Neural cell (in vitro differentiated cells): ENCODE measurements at regions not wholly inside any gene's neighbourhood (a gene's known extent, or its start where the extent isn't known, plus 50 kb on each side); places are given as distances from the start of the nearest gene placed in this dataset.

Source experiments
- H2AFZ ChIP-seq: fragments of 200-600, 300-800 bp; sonication (generic), shearing (Covaris generic); 2 replicates; pipeline ENCODE4 v1.6.0; 2014; ENCODE audit warnings: low read depth, mild to moderate bottlenecking, antibody characterized with exemption, low read length, moderate library complexity
- H3F3A ChIP-seq: fragments of 200-600 bp; shearing (Covaris generic); 2 replicates; pipeline ENCODE4 v1.6.1; 2016; ENCODE audit warnings: mild to moderate bottlenecking, moderate library complexity, mixed read lengths, antibody characterized with exemption, low read length; ENCODE audit not compliant: insufficient read depth, poor library complexity, severe bottlenecking
- H3K27ac ChIP-seq: fragments of 200-600, 300-800 bp; sonication (generic), shearing (Covaris generic); 2 replicates; pipeline ENCODE4 v1.5.1; 2014; ENCODE audit warnings: mild to moderate bottlenecking, low read length, moderate library complexity
- H3K27me3 ChIP-seq: fragments of 300-800, 200-600 bp; sonication (generic), shearing (Covaris generic); 2 replicates; pipeline ENCODE4 v1.6.0; 2014; ENCODE audit warnings: mild to moderate bottlenecking, low read depth, low read length, moderate library complexity; ENCODE audit not compliant: insufficient read depth
- H3K36me3 ChIP-seq: fragments of 300-800, 200-600 bp; sonication (generic), shearing (Covaris generic); 2 replicates; pipeline ENCODE4 v1.5.1; 2014; ENCODE audit warnings: mild to moderate bottlenecking, antibody characterized with exemption, low read length, moderate library complexity; ENCODE audit not compliant: insufficient read depth
- H3K4me2 ChIP-seq: fragments of 300-800, 200-600 bp; sonication (generic), shearing (Covaris generic); 2 replicates; pipeline ENCODE4 v1.6.0; 2014; ENCODE audit warnings: mild to moderate bottlenecking, low read length
- H3K4me3 ChIP-seq: fragments of 300-800, 200-600 bp; sonication (generic), shearing (Covaris generic); 2 replicates; pipeline ENCODE4 v1.5.1; 2014; ENCODE audit warnings: mild to moderate bottlenecking, low read length, moderate library complexity
- H3K79me2 ChIP-seq: fragments of 200-600 bp; shearing (Covaris generic); replicated peaks from 2 replicates; pipeline ENCODE4 v1.6.0; 2014; ENCODE audit warnings: mild to moderate bottlenecking, low read length, moderate library complexity; ENCODE audit not compliant: insufficient read depth
- H3K9ac ChIP-seq: fragments of 300-800, 200-600 bp; sonication (generic), shearing (Covaris generic); 2 replicates; pipeline ENCODE4 v1.6.1; 2016; ENCODE audit warnings: mild to moderate bottlenecking, low read length, mixed read lengths
- H3K9me2 ChIP-seq: fragments of 200-600 bp; shearing (Covaris generic); 2 replicates; pipeline ENCODE4 v1.6.1; 2016; ENCODE audit warnings: mild to moderate bottlenecking, low read length, mixed read lengths; ENCODE audit not compliant: insufficient read depth
- H3K9me3 ChIP-seq: fragments of 200-600, 300-800 bp; sonication (generic), shearing (Covaris generic); 2 replicates; pipeline ENCODE4 v1.6.1; 2016; ENCODE audit warnings: mild to moderate bottlenecking, mixed run types, low read length, moderate library complexity, mixed read lengths
- H4K20me1 ChIP-seq: fragments of 200-600 bp; shearing (Covaris generic); 2 replicates; pipeline ENCODE4 v1.6.1; 2016; ENCODE audit warnings: mild to moderate bottlenecking, mixed run types; ENCODE audit not compliant: insufficient read depth
- CTCF ChIP-seq: fragments of 450-650 bp; IDR thresholded peaks from 2 replicates; pipeline ENCODE4 v1.5.1; 2014; ENCODE audit warnings: antibody characterized with exemption, mild to moderate bottlenecking, moderate library complexity; ENCODE audit not compliant: poor library complexity, severe bottlenecking
- EP300 ChIP-seq: fragments of 450-650 bp; conservative IDR thresholded peaks from 2 replicates; pipeline ENCODE4 v1.6.1; 2014; ENCODE audit warnings: antibody characterized with exemption, mild to moderate bottlenecking, moderate library complexity; ENCODE audit not compliant: poor library complexity, severe bottlenecking
- EZH2 ChIP-seq: fragments of 200-600, 300-800 bp; shearing (Covaris generic), sonication (generic); IDR thresholded peaks from 2 replicates; pipeline ENCODE4 v1.6.1; 2014; ENCODE audit warnings: antibody characterized with exemption, low read length, borderline replicate concordance, mild to moderate bottlenecking; ENCODE audit not compliant: insufficient read depth, poor library complexity, severe bottlenecking
- MXI1 ChIP-seq: fragments of 450-650 bp; conservative IDR thresholded peaks from 2 replicates; pipeline ENCODE4 v1.6.1; 2014; ENCODE audit warnings: antibody characterized with exemption, mild to moderate bottlenecking; ENCODE audit not compliant: poor library complexity, severe bottlenecking
- POLR2AphosphoS5 ChIP-seq: IDR thresholded peaks from 2 replicates; pipeline ENCODE4 v1.6.1; 2012
- RAD21 ChIP-seq: fragments of 450-650 bp; conservative IDR thresholded peaks from 2 replicates; pipeline ENCODE4 v1.6.1; 2014; ENCODE audit warnings: antibody characterized with exemption, mild to moderate bottlenecking, moderate library complexity
- SMC3 ChIP-seq: fragments of 450-650 bp; conservative IDR thresholded peaks from 2 replicates; pipeline ENCODE4 v1.6.1; 2014; ENCODE audit warnings: antibody characterized with exemption, mild to moderate bottlenecking, moderate library complexity; ENCODE audit not compliant: poor library complexity
- TAF1 ChIP-seq: IDR thresholded peaks from 2 replicates; pipeline ENCODE4 v1.6.1; 2012; ENCODE audit warnings: low read depth
- TF ChIP-seq, protein P1 (sequence below): IDR thresholded peaks from 2 replicates; pipeline ENCODE4 v1.6.1; 2012; ENCODE audit warnings: borderline replicate concordance

- H3K9ac ChIP-seq, result no peak overlapping the region
- no peak overlapping the region for H2AFZ ChIP-seq
- H3K79me2 ChIP-seq, result no peaks in the 10 kb centered on the region
- H4K20me1 ChIP-seq, result no peaks in the 10 kb centered on the region
- no peaks in the 10 kb centered on the region for H3K9me2 ChIP-seq
- no peaks in the 10 kb centered on the region for H3K27me3 ChIP-seq
- no peaks in the 10 kb centered on the region for H3F3A ChIP-seq
- no peaks in the 10 kb centered on the region for H3K36me3 ChIP-seq
- H3K4me3 ChIP-seq, result no peak overlapping the region
- H3K4me2 ChIP-seq, result no peak overlapping the region
- H3K27ac ChIP-seq, result no peak overlapping the region
- no peaks in the 10 kb centered on the region for H3K9me3 ChIP-seq
- TF ChIP-seq, protein P1, sequence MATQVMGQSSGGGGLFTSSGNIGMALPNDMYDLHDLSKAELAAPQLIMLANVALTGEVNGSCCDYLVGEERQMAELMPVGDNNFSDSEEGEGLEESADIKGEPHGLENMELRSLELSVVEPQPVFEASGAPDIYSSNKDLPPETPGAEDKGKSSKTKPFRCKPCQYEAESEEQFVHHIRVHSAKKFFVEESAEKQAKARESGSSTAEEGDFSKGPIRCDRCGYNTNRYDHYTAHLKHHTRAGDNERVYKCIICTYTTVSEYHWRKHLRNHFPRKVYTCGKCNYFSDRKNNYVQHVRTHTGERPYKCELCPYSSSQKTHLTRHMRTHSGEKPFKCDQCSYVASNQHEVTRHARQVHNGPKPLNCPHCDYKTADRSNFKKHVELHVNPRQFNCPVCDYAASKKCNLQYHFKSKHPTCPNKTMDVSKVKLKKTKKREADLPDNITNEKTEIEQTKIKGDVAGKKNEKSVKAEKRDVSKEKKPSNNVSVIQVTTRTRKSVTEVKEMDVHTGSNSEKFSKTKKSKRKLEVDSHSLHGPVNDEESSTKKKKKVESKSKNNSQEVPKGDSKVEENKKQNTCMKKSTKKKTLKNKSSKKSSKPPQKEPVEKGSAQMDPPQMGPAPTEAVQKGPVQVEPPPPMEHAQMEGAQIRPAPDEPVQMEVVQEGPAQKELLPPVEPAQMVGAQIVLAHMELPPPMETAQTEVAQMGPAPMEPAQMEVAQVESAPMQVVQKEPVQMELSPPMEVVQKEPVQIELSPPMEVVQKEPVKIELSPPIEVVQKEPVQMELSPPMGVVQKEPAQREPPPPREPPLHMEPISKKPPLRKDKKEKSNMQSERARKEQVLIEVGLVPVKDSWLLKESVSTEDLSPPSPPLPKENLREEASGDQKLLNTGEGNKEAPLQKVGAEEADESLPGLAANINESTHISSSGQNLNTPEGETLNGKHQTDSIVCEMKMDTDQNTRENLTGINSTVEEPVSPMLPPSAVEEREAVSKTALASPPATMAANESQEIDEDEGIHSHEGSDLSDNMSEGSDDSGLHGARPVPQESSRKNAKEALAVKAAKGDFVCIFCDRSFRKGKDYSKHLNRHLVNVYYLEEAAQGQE, result no peak
- TF ChIP-seq POLR2AphosphoS5 (no peak), TAF1 (no peak), SMC3 (no peak), EZH2 (no peak), MXI1 (no peak), RAD21 (no peak), CTCF (no peak), EP300 (no peak)
Measured at GRCh38 chr12:132393991-132394949, 64.9 kb upstream of the GALNT9 start.

- no peak for TF ChIP-seq POLR2AphosphoS5
- no peak for TF ChIP-seq EZH2
- TF ChIP-seq SMC3, result no peak
- no peak for TF ChIP-seq MXI1
- TF ChIP-seq, protein P1, result no peak
- TF ChIP-seq TAF1, result no peak
- no peak for TF ChIP-seq RAD21
- no peak for TF ChIP-seq CTCF
- no peak for TF ChIP-seq EP300
- Histone ChIP-seq H4K20me1 (no peaks in the 10 kb centered on the region), H3K9ac (no peak overlapping the region), H3K27ac (no peak overlapping the region), H3K4me2 (no peak overlapping the region), H3K9me2 (no peaks in the 10 kb centered on the region), H3K79me2 (no peaks in the 10 kb centered on the region), H3K4me3 (no peak overlapping the region), H3K27me3 (peaks cover under 1% of the 10 kb centered on the region), H3K36me3 (no peaks in the 10 kb centered on the region), H2AFZ (no peak overlapping the region), H3K9me3 (no peaks in the 10 kb centered on the region), H3F3A (no peaks in the 10 kb centered on the region)
Measured at GRCh38 chr12:132393245-132393795, 63.9 kb upstream of the GALNT9 start.
